MM.1S (cell line): ENCODE measurements at regions not wholly inside any gene's neighbourhood (a gene's known extent, or its start where the extent isn't known, plus 50 kb on each side); places are given as distances from the start of the nearest gene placed in this dataset.

Experiments used
- DNase-seq: peaks from one replicate; pipeline ENCODE4 v3.0.0-alpha.2; 2015
- H2AFZ ChIP-seq: fragments of 300-600 bp; sonication (generic); 2 replicates; pipeline ENCODE4 v1.6.0; 2016; ENCODE audit warnings: antibody characterized with exemption, low read length
- H3F3A ChIP-seq: fragments of 300-600 bp; sonication (generic); 2 replicates; pipeline ENCODE4 v1.6.1; 2016; ENCODE audit warnings: mild to moderate bottlenecking, antibody characterized with exemption, low read length, moderate library complexity, mixed read lengths; ENCODE audit not compliant: insufficient read depth
- H3K27ac ChIP-seq: fragments of 300-600 bp; sonication (generic); 2 replicates; pipeline ENCODE4 v1.5.1; 2016; ENCODE audit warnings: mild to moderate bottlenecking, low read length
- H3K27me3 ChIP-seq: fragments of 300-600 bp; sonication (generic); replicated peaks from 2 replicates; pipeline ENCODE4 v1.6.0; 2016; ENCODE audit warnings: low read length; ENCODE audit not compliant: insufficient read depth
- H3K36me3 ChIP-seq: fragments of 300-600 bp; sonication (generic); replicated peaks from 2 replicates; pipeline ENCODE4 v1.6.1; 2016; ENCODE audit warnings: mild to moderate bottlenecking, low read length, mixed read lengths; ENCODE audit not compliant: insufficient read depth
- H3K4me1 ChIP-seq: fragments of 300-600 bp; sonication (generic); 2 replicates; pipeline ENCODE4 v1.6.1; 2016; ENCODE audit warnings: low read length, mixed read lengths
- H3K4me2 ChIP-seq: fragments of 300-600 bp; sonication (generic); 2 replicates; pipeline ENCODE4 v1.6.0; 2016; ENCODE audit warnings: low read depth, low read length
- H3K4me3 ChIP-seq: fragments of 300-600 bp; sonication (generic); 2 replicates; pipeline ENCODE4 v1.5.1; 2016; ENCODE audit warnings: low read length, mixed read lengths
- H3K79me2 ChIP-seq: fragments of 300-600 bp; sonication (generic); 2 replicates; pipeline ENCODE4 v1.6.1; 2016; ENCODE audit warnings: mixed run types, low read length, mixed read lengths
- H3K9ac ChIP-seq: fragments of 300-600 bp; sonication (generic); 2 replicates; pipeline ENCODE4 v1.6.1; 2016; ENCODE audit warnings: low read length, mixed read lengths
- H3K9me2 ChIP-seq: fragments of 300-600 bp; sonication (generic); replicated peaks from 2 replicates; pipeline ENCODE4 v1.6.1; 2016; ENCODE audit warnings: mild to moderate bottlenecking, low read length, mixed read lengths; ENCODE audit not compliant: insufficient read depth
- H3K9me3 ChIP-seq: fragments of 300-600 bp; sonication (generic); replicated peaks from 2 replicates; pipeline ENCODE4 v1.6.1; 2016; ENCODE audit warnings: mild to moderate bottlenecking, low read length, mixed read lengths; ENCODE audit not compliant: insufficient read depth
- H4K20me1 ChIP-seq: fragments of 300-600 bp; sonication (generic); 2 replicates; pipeline ENCODE4 v1.6.1; 2016; ENCODE audit warnings: mild to moderate bottlenecking, low read length, moderate library complexity, mixed read lengths; ENCODE audit not compliant: insufficient read depth
- CTCF ChIP-seq: fragments of 300-600 bp; sonication (generic); IDR thresholded peaks from 2 replicates; pipeline ENCODE4 v1.5.1; 2016; ENCODE audit warnings: antibody characterized with exemption, low read length, mixed read lengths
- EZH2 ChIP-seq: fragments of 300-600 bp; sonication (generic); optimal IDR thresholded peaks from 2 replicates; pipeline ENCODE3; 2017; ENCODE audit warnings: low read depth, mild to moderate bottlenecking, antibody characterized with exemption, low read length, mixed read lengths
- EZH2phosphoT487 ChIP-seq: fragments of 300-600 bp; sonication (generic); IDR thresholded peaks from 2 replicates; pipeline ENCODE4 v1.6.1; 2018; ENCODE audit warnings: antibody characterized with exemption, low read length

GRCh38 chr2:121906170-121906569 lies 150.7 kb downstream of the TSN start:
- no peaks in the 10 kb centered on the region for H3K27me3 ChIP-seq
- H3K36me3 ChIP-seq: no peaks in the 10 kb centered on the region
- H2AFZ ChIP-seq: no peak overlapping the region
- TF ChIP-seq EZH2 (no peak), EZH2phosphoT487 (no peak), CTCF (no peak)
- H3F3A ChIP-seq: no peaks in the 10 kb centered on the region
- no peak overlapping the region for H3K4me3 ChIP-seq
- no peaks in the 10 kb centered on the region for H3K9me2 ChIP-seq
- no peak overlapping the region for H3K27ac ChIP-seq
- no peak for DNase-seq
- H3K79me2 ChIP-seq: no peaks in the 10 kb centered on the region
- H3K4me1 ChIP-seq: no peaks in the 10 kb centered on the region
- no peak overlapping the region for H3K4me2 ChIP-seq
- no peaks in the 10 kb centered on the region for H3K9me3 ChIP-seq
- no peaks in the 10 kb centered on the region for H4K20me1 ChIP-seq
- no peak overlapping the region for H3K9ac ChIP-seq

- Histone ChIP-seq H3K9ac (no peak overlapping the region), H3K9me2 (no peaks in the 10 kb centered on the region), H3K27me3 (no peaks in the 10 kb centered on the region), H3K4me3 (no peak overlapping the region), H3F3A (no peaks in the 10 kb centered on the region), H4K20me1 (no peaks in the 10 kb centered on the region), H3K27ac (no peak overlapping the region), H3K4me1 (no peaks in the 10 kb centered on the region), H3K79me2 (no peaks in the 10 kb centered on the region), H2AFZ (no peak overlapping the region), H3K9me3 (no peaks in the 10 kb centered on the region), H3K36me3 (no peaks in the 10 kb centered on the region), H3K4me2 (no peak overlapping the region)
- no peak for DNase-seq
- TF ChIP-seq EZH2: no peak
- TF ChIP-seq EZH2phosphoT487: no peak
- TF ChIP-seq CTCF: no peak
These were observed 152.5 kb downstream of the TSN start for GRCh38 chr2:121907928-121908327.

- no peak overlapping the region for H3K4me2 ChIP-seq
- H3K9me2 ChIP-seq: no peaks in the 10 kb centered on the region
- no peak overlapping the region for H2AFZ ChIP-seq
- no peak overlapping the region for H3K4me3 ChIP-seq
- H3K9ac ChIP-seq: no peak overlapping the region
- H3F3A ChIP-seq: no peaks in the 10 kb centered on the region
- H4K20me1 ChIP-seq: no peaks in the 10 kb centered on the region
- H3K9me3 ChIP-seq: no peaks in the 10 kb centered on the region
- no peaks in the 10 kb centered on the region for H3K4me1 ChIP-seq
- H3K79me2 ChIP-seq: no peaks in the 10 kb centered on the region
- H3K27ac ChIP-seq: no peak overlapping the region
- TF ChIP-seq CTCF (no peak), EZH2phosphoT487 (no peak)
- DNase-seq: no peak
- H3K36me3 ChIP-seq: no peaks in the 10 kb centered on the region
- H3K27me3 ChIP-seq: no peaks in the 10 kb centered on the region
These were observed 154.7 kb downstream of the TSN start for GRCh38 chr2:121910139-121910538.

GRCh38 chr2:121911036-121911435 lies 155.6 kb downstream of the TSN start:
- H2AFZ ChIP-seq: no peak overlapping the region
- no peaks in the 10 kb centered on the region for H3K9me2 ChIP-seq
- no peaks in the 10 kb centered on the region for H4K20me1 ChIP-seq
- no peaks in the 10 kb centered on the region for H3K4me1 ChIP-seq
- no peak overlapping the region for H3K4me3 ChIP-seq
- H3K4me2 ChIP-seq: no peak overlapping the region
- H3K79me2 ChIP-seq: no peaks in the 10 kb centered on the region
- no peak for DNase-seq
- H3K9me3 ChIP-seq: no peaks in the 10 kb centered on the region
- no peaks in the 10 kb centered on the region for H3K36me3 ChIP-seq
- H3F3A ChIP-seq: no peaks in the 10 kb centered on the region
- TF ChIP-seq EZH2phosphoT487 (no peak), CTCF (no peak), EZH2 (no peak)
- H3K27me3 ChIP-seq: no peaks in the 10 kb centered on the region
- no peak overlapping the region for H3K27ac ChIP-seq
- H3K9ac ChIP-seq: no peak overlapping the region
